ENCODE measurements at regions not wholly inside any gene's neighbourhood (a gene's known extent, or its start where the extent isn't known, plus 50 kb on each side); places are given as distances from the start of the nearest gene placed in this dataset.
"Not testable (repeated sequence)": the region's sequence is repeated elsewhere in the genome, so short reads cannot be mapped to it uniquely, and the experiment has no call there.

DNA sequence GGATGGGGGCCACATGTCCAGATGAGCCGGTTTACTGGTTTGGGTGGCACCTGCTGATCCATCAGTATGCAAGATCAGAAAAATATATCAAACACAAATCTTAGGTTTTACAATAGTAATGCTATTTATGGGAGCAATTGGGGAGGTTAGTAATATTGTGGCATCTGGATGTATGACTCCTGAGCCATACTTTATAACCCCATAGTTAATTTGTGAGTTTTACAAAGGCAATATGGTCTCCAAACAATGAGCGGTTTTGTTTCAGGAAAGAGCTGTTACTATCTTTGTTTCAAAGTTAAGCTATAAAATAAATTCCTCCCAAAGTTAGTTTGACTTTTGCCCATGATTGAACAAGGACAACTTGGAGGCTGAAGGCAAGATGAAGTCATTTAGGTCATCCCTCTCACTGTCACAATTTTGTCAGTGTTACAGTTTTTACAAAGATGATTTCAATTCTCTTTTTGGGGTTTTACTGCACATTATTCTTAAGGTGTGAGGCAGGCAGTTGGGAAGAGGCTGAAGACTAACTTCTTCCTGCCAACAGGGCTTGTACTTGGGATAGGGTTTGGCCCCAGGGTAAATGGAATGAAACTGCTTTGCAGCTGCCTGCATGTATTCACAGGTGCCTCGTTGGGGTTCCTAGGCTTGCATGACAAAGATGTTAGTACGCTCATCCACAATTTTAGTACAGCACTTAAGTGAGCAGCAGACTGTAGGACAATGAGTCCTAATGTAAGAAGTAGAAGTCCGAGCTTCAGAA, 296.6 kb upstream of the NDN start:
- no peak for DNase-seq

GRCh38 chr15:23994273-23994672, 307.2 kb upstream of the NDN start:
- DNase-seq, result no peak

GRCh38 chr15:23998056-23998455, 311.0 kb upstream of the NDN start:
- no peak for DNase-seq

GRCh38 chr15:24008476-24008875, 321.4 kb upstream of the NDN start:
- no peak for DNase-seq

- no peak for DNase-seq
Observed at GRCh38 chr15:24017470-24017869, 330.4 kb upstream of the NDN start.

DNA sequence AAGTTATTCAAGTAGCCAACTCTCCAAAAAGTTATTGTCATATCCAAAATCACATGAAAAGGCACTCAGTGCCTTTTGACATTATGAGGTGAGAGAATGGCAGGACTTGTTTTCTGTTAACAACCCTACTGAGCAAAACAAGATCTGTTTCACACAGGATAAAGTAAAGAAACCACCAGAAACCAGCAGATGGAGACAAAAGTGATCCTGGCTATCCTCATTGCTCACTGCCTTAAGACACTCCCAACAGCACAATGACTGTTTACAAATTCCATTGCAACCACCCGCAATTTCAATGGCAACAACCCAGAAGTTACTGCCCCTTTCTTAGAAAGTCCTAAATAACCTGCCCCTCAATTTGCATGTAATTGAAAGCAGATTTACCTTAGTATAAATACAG, 352.6 kb upstream of the NDN start:
- DNase-seq, result no peak

GRCh38 chr15:24054547-24055245, 367.6 kb upstream of the NDN start:
- DNase-seq, result no peak

DNA sequence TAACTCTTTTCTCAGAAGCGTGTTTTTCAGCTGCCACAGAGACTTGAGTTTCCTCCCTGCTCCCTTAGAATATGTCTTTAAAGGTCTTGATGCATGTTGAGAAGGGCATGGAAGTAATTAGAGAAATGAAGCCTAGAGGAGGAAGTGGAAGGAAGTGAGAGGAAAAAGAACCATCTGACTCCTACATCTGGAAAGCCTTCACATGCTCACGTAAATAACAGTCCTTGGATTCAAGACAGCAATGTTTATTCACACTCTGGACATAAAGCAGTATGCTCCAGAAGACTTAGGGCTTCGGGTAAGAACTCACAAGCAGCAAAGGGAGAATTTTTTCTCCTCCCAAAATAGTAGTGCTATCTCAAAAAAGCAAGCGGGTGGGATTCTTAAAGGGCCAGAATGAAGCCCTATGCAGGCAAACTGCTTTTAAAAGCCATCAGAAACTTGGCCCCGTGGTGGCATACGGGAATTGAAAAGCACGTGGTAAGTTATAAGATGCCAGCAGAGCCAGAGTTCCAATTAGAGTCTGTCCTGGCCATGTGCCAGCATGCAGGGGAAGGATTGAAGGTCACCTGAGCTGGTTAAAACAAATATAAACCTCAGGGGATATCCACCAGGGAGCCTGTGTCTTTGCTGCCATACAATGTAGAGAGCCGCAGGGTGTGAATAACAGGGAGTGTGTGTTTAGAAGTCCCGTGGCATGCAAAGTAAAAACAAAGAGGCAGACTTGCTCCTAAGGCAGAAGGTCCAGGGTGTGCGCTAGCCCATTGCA, 380.8 kb upstream of the NDN start:
- DNase-seq, result no peak

GRCh38 chr15:24075420-24076089, 388.4 kb upstream of the NDN start:
- no peak for DNase-seq

DNA sequence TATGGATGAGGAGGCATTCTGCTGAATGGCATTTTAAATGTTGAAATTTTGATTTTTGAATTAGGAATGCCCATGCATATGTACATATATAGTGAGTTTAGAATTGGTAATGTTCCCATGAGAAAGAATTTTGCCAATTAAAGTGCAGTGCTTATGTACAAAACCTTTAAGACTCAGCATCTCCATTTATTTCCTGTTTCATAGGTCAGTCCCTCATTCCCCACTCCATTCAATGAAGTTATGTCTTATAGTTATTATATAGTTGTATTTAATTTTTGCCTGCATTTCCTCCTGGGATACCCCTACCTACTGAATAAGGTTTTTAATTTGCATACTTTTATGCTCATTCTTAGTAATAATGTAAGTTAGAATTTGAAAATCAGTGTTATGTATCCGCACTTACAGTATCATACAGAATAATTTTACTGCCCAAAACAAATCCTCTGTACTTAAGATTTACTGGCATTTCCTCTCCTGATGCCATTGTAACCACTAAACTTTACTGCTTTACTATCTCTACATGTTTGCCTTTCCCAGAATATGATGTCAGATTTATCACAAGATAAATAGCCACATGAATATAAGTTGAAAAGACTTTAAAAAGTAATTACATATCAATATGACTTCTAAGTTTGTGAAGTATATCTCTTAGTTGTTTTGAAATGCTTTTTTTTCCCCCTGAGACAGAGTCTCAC, 389.1 kb upstream of the NDN start:
- DNase-seq, result no peak

- DNase-seq, result no peak
Observed at GRCh38 chr15:24078310-24079029, 391.4 kb upstream of the NDN start.

- not testable (repeated sequence) for DNase-seq
Observed at GRCh38 chr15:24088941-24089340, 401.8 kb upstream of the NDN start.

DNA sequence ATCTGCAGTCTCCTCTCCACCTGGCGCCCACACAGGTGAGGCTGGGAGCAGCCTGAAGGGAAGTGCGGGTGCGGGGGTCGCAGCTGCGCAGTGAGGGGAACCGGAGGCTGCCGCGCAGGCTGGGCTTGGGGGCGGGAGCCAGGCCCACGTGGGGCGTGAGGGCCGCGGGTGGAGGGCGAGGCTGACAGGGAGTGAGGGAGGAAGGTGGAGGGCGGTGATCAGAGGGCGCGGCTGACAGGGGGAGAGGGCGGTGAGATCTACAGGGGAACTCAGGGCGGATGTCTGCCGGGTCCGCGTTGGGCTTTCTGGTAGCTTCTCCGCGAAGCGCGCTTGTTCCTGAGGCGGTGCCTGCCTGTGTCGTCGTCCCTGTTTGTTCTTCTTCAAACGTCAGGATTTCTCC, 414.4 kb upstream of the NDN start:
- not testable (repeated sequence) for DNase-seq

DNA sequence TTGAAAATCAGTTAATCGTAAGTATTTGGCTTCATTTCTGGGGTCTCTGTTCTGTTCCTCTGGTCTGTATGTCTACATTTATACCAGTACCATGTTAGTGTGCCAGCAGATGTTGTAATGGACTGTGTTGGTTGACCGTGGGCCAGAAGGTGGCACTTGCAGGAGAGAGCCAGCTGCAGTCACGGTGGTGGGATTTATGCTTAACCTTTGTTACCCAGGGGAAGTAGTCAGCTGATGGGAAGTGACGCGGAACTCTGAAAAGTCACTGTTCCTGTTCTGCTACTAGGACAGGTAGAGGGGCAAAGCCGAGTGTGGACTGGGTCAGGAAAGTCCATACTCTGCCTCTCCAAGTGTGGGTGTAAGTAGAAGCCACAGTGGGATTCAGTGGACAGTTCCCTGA, 420.4 kb upstream of the NDN start:
- not testable (repeated sequence) for DNase-seq

DNA sequence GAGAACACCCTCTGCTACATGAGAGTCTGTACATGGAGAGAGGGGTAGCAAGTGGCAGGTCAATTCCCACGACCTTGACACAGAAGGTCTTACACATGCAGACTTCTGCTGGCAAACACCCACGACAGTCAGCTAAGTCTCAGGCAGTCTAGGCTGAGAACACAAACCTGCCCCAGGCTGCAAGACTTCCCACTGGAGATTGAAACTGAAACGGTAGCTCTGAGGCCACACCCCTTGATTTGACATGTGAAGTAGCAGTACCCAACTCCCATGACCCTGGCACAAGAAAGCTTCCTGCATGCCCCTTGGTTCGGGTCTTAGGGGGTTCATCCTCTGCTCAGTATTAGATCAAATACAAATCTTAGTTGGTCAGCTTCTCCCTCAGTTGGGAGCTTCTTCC, 420.8 kb upstream of the NDN start:
- DNase-seq, result not testable (repeated sequence)

DNA sequence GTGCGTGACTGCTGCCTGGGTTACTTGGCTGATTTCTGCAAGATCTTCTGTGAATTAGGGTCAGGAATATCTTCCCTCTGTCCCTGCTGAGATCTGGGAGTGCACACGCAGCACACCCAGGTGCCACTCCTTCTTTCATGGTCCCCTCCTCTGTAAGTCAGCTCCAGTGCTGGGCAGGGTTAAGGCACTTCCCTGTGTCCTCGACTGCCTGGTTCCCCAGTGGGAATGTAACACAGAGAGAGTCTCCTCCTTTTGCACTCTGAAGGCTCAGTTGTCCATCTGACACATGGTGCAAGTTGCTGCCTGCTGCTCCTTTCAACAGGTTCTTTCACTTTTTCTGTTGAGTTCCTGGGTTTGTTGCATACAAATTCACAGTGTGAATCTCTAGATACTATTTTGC, 421.2 kb upstream of the NDN start:
- DNase-seq, result not testable (repeated sequence)

- not testable (repeated sequence) for DNase-seq
Observed at GRCh38 chr15:24139622-24140021, 452.5 kb upstream of the NDN start.

DNA sequence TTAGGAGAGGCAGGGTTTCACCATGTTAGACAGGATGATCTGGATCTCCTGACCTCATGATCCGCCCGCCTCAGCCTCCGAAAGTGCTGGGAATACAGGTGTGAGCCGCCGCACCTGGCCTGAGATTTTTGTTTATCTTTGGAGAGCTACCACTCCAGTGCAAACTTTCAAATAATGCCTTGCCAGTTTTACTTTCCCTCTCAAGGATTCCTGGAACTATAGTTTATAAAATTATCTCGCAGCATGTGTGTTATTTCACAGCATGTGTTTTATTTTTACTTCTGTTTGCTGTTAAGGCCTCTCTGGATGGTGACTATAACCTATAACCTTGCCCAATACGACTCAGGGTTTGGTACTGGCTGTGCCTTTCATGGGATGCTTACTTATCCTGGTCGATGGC, 458.0 kb upstream of the NDN start:
- not testable (repeated sequence) for DNase-seq

- DNase-seq, result no peak
Observed at GRCh38 chr15:24146251-24146650, 459.1 kb upstream of the NDN start.

DNA sequence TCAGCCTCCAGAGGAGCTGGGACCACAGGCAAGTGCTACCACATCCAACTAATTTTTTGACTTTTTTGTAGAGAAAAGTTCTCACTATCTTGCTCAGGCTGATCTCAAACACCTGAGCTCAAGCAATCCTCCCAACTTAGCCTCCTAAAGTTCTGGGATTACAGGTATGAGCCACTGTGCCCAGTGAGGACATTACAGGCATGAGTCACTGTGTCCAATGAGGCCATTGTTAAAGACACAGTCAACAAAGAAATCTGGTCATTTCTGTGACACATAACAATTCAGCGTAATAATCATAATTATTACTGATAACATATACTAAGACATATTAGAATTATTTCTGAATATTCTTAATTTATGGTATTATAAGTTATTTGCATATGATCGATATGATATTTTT, 463.4 kb upstream of the NDN start:
- no peak for DNase-seq

DNA sequence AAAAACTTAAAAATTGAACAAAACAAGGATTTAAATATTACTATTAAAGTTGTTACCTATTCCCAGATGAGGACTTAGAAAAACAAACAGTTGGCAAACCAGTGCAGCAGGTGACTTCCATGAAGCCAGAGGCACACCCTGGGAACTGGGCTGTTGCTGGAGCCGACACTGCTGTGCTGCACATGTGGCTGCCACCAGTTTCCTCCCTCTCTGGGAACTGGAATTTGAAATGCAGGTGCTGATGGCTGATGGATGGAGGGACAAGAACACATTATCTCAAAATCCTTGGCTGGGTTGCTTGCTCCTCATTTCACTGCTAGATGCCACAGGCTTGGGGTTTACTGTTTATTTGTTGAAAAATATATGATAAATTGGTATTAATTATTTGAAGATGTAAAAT, 471.2 kb upstream of the NDN start:
- DNase-seq, result not testable (repeated sequence)

DNA sequence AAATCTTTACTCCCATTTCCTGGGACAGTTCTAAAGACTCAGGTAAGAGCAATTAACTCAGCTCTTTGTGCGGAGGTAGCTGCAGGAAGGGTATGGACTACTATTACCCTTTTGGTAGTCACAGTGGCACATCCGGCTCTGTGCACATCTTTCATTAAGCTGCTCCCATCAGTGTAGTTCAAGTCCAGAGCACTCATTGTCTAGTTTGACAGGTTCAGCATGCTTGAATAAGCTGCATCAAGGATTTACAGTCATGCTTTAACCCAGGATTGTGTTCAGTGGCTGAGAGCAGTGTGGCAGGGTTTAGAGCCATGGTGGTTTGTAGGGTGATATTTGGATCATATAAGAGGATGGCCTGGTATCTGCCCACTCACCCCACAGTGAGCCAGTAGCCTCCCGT, 478.4 kb upstream of the NDN start:
- not testable (repeated sequence) for DNase-seq
